NCI-H82 treated with DMSO at 0.1 percent for 48 hours (cell line): ENCODE measurements at regions not wholly inside any gene's neighbourhood (a gene's known extent, or its start where the extent isn't known, plus 50 kb on each side); places are given as distances from the start of the nearest gene placed in this dataset.
"Not testable (repeated sequence)": the region's sequence is repeated elsewhere in the genome, so short reads cannot be mapped to it uniquely, and the experiment has no call there.

Experiments used
- DNase-seq: peaks from one replicate; lab custom pipeline; 2025; ENCODE audit not compliant: unreplicated experiment; lab: John Stamatoyannopoulos, UW

DNA sequence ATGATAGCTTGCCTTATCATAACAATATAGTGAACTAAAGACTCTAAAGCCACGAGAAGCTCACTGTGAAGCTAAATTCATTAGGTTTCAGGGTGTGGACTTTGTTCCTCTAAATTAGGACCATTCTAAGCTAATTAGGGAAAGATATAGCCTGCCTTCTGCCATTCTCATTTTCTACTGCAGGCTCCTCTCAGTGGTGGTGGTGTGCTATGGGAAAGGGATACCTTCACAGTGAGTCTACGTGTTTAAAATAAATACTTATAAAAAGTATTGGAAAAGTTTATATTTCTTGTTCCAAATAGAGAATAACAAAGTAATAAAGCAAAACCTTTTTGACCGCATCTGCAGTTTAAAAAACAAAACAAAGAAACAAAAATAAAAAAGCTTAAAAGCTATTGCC lies 327.7 kb downstream of the PAPSS1 start:
- DNase-seq, result no peak

DNA sequence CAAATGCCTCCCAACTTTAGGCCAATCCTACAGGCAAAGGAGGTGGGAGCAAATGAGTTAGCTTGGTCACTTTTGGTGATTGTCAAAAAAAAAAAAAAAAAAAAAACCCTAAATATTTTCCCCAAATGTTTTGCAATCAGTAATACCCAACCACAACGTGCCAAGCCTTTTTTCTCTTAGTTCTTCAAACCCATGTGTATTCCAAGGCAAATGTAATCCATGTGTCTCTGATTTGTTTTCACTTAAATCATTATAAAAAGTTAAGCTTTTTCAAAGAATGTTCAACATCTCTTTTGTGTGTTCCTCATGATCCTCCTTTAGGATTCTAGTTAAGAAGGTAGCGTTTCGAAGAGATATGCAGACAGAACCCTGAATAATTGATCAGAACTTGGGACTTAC lies 328.4 kb downstream of the PAPSS1 start:
- no peak for DNase-seq

DNA sequence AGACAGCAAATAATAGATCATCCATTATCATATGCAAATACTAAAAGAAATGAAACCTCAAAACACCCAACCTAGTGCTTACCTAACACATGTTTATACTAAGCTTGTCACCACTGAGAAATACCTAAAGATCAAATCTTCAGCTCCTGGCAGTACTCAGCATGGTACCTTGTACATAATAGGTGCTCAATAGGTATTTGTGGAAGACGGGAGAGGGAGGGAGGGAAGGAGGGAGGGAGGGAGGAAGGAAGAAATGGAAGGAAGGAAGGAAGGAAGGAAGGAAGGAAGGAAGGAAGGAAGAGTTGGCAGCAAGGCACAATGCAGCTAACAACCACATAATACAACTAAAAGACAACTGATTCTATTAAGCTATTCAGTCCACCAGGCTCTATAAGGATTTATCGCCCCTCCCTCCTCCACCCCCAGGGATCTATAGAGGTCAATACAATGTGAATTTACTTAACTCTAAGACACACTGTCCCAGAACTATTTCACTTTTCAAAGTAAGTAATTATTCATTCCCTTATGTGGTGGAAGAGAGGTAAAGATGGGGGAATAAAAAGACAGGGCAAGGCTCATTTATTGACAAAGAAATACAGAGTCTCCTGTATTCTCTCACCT lies 328.9 kb downstream of the PAPSS1 start:
- DNase-seq, result no peak

DNA sequence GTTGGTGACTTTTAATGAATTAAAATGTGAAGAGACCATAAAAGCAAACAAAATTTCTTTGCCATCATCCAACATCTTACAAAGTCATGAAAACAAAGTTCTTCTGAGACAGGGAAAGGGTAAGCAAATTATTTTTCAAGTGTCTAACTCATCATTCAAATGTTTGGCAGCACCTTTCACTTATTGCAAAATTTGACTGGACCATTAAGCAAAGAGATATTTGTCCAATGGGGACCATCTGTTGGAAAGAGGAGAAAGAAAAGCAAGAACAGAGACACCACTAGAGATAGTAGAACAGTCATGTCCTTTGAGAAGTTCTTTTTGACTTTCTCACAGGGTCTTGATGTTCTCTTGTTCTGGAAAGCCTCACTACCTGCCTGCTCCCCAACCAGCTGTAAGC lies 330.1 kb downstream of the PAPSS1 start:
- no peak for DNase-seq

DNA sequence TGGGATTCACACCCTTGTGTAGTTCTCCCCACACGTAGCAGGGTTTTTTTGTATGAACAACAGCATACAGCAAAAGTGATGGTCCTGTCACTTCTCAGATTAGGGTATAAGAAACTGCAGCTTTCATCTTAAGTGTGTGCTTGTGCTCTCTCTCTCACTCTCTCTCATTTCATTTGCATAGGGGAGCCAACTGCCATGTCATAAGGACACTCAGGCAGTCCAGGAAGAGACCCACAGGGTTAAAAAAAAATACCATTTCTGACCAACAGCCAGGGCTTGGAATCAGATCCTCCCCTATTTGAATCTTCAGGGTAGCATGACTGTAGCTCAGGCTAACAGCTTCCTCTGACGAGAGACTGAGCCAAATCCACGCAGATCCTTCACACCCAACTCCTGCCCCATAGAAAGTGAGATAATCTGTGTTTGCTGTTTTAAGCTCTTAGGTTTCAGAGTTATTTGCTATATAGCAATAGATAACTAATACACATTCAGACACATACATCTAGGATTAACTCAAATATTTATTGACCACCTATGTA lies 331.2 kb downstream of the PAPSS1 start:
- DNase-seq, result no peak

DNA sequence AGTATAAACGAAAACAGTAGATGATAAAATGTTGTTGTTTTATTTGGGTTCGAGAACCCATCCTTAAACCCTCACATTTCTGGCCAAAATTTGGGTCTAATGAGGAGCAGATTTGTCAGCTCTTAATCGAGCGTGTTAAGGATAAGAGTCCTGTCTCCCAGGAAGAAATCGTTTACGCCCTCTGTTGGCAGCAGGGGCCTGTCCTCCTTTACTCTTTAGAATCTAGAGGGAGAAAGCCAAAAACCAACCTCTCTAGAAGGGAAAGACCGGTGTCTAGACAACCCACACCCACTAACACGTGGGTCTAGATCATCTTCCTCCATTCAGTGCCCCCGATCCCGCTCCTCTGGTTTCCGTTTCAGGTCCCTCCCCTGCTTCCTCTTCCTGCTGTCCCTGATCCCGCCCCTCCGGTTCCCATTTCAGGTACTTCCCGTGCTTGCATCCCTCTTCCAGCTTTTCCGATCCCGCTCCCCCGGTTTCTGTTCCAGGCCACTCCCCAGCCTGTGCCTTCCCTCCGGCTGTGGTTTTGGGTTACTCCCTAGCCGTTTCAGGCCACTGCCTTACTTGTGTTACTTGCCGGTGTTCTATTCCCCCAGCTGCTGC lies 339.1 kb downstream of the PAPSS1 start:
- DNase-seq, result no peak

DNA sequence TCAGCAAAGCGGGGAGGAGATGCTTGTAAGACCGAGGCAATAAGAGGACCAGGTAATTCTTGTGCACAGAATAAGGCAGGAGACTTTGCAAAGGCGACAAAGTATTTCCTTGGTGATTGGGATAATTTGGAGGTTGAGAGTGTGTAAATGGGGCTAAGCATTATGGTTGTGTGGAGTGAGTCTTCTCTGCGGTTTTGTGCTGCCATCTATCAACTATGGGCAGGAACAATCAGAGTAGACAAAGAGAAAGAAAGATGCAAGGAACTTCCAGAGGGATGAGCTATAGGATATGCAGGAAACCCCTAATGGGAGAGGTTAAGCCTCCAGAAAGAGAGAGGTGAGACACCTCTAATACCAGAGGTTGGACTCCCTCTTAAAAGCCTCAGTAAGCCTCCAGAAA lies 339.8 kb downstream of the PAPSS1 start:
- DNase-seq, result no peak

DNA sequence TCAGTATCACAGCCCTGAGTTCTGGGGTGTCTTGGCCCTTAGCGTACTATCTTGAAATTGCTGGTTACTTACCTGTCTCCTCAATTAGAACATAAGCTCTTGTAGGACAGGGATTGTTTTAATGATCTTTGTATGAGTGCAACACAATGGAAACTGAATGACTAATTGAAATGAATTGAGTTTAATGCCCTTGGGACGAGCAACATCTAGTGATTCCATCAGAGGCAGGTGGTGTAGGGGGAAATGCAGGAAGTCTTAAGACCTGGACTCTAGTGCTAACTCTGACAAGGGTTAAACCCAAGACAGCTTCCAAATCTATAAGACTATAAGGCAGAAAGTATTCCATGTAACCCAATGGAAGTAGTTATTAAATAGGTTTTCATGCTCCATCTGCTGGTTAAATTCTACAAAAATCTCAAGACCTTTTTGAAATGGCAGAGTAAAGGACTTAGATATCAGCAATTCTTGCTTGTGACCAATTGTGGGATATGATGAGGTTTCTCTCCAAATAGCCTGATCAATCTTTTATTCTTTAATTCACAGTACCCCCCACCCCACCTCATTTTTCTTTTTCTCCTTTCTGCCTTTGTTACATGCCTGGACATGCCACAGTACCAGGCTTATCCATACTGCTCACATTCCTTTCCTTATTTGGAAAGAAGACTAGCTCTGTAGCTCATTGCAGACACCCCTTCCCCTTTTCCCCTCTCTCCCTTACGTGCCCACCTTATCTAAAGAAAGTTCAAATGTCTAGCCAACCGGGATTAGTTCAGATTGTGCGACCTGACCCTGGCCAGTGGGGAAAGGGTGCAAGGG lies 340.8 kb downstream of the PAPSS1 start:
- DNase-seq, result no peak

DNA sequence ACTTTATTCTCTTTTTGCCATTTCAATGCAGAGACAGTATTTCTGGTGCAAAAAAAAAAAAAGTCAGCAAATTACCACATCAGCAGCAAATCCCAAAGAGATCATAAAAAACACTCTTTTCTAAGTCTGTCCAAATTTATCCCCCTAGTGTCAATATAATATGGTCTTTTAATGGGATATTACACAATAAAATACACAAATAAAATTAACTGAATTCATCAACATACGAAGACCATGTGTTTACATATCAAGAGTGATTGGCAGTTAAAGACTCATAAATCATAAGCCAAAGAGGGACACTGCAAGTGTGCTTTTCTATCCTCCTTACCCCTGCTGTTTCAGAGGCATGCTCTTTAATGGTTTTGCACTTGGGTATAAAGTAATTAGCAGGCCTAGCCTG lies 340.2 kb upstream of the DKK2 start:
- no peak for DNase-seq

DNA sequence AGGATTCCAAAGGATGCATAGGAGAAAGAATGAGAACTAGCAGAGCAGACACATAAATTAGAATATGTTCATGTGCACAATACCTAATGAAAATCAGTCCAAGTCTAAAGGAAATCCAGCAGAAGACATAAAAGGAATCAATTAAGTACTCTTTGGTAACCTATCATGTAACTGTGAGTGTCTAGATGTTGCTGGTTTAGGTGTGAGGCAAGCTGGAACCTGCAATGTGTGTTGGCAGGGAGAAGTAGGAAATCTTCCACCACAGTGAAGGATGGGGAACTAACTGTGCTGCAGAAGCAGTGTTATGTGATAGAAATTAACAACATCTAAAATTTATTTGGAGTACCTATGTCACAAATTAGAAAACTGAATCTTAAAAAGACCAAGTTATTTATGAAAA lies 330.8 kb upstream of the DKK2 start:
- DNase-seq, result no peak

DNA sequence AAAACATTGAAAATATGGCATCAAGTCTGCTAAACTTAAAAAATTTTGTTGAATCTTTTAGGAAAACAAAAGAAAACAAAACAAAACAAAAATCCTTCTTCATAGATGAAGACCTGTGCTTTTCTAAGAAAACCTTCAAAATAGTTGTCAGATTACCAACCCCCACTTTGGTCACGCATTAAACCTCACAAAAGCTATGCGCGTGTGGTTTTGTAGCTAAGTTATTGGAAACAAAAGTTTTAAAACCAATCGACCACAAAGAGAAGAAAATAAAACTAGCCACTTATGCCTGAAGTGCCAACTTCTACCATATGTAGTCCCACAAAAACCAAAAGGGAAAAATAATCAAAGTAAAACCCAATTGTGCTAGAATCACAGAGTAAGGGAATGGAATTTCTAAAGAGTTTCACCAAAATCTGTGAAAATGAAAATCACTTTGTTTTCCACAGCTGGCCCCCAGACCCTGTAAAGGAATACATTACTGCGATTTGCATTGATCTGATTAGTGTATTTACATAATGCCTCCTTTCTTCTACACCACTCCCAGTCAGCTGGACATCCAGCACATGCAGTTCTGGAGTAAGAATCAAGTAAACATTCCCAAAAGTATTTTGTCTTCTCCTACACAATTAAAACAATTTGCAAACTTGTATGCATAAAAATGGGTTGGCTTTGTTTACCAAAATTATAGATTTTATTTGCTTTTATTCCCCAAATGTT lies 330.1 kb upstream of the DKK2 start:
- no peak for DNase-seq

DNA sequence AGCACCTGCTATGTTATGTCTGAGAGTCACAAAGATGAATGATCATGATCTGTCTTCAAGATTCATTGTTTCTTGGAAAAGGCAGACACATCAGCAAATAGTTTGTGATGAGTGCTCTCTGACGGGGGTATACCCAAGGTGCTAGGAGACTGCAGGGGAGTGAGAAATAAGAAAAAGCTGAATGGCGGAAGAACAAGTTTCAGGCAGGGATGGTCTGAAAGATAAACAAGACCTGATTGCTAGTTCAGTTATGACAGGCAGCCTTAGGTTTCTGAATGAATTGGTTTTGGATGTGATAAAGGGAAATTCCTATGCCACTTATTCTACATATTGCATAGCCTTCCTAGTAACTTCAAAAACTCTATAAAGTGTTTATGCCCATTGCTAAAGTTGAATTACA lies 327.0 kb upstream of the DKK2 start:
- DNase-seq, result no peak

DNA sequence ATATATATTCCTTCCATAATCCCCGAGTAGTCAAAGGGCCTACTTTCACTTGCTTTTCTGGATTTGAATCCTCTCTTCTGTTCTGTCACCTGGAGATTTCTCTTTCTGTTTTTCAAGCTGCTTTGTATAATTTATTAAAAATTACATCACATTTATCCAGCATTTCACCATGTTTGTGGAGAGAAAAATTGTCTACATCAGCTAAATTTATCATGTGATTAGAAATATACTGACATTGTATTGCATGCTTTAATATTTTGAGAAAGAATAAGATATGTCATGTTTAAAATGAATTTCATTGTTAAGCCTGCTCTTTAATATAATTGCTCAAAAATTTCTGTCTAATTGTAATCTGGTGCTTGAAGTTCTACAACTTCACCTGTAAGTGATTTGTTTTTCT lies 323.1 kb upstream of the DKK2 start:
- no peak for DNase-seq

DNA sequence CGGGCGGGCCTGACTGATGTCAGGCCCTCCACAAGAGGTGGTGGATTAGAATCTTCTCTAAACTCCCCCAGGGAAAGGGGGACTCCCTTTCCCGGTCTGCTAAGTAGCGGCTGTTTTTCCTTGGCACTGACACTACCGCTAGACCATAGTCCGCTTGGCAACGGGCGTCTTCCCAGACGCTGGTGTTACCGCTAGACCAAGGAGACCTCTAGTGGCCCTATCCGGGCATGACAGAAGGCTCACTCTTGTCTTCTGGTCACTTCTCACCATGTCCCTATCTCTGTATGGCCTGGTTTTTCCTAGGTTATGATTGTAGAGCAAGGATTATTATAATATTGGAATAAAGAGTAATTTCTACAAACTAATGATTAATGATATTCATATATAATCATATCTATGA lies 318.2 kb upstream of the DKK2 start:
- not testable (repeated sequence) for DNase-seq

DNA sequence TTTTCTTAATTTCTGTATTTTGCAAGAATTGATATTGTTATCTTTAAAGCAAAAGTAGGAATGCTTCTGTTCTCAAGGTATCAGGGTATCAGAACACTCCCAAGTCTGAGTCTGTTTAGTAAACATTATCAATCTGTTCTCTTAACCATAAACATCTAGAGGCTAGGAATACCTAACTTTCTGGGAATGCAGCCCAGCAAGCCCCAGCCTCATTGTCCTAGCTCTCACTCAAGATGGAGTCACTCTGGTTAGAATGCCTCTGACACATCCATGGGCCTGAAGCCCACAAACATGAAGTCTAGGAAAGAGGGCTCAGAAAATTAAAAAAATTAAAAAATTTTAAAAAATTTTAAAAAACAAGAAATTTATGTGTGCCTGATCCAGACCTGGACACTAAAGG lies 315.1 kb upstream of the DKK2 start:
- DNase-seq, result no peak

DNA sequence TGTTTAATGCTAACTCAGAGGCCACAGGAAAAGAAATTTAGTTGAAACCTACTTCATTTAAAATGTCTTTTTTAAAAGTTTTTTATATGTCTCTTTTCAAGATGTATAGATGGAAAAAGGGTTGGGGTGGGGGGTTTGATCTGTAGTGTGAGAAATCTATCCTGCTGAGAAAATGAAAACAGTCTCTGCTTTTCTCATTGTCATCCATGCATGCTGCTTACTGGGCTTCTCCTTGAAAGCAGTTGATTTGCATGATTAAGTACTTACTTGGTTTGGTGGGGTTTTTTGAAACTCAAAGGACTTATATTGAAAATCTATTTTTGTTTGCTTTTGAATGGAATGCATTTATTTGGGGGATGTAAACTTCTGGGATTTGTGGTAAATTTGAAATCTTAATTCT lies 313.6 kb upstream of the DKK2 start:
- no peak for DNase-seq

DNA sequence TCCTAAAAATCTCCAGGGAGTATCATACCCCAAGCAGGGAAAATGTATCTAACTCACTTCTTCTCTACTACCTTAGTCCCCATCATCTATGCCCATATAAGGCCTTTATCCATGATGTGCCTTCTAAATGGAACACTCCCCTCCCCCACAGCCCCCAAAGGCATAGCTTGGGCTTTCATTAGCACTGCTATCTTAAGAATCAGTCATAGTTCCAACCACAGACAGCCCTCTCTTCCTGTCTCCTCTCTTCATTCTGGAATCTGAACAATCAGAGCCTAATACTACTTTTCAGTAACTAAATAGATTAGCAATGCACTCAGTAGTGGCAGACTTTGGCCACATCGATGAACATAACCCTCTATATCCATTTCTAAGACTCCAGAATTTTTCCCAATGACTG lies 313.2 kb upstream of the DKK2 start:
- no peak for DNase-seq

DNA sequence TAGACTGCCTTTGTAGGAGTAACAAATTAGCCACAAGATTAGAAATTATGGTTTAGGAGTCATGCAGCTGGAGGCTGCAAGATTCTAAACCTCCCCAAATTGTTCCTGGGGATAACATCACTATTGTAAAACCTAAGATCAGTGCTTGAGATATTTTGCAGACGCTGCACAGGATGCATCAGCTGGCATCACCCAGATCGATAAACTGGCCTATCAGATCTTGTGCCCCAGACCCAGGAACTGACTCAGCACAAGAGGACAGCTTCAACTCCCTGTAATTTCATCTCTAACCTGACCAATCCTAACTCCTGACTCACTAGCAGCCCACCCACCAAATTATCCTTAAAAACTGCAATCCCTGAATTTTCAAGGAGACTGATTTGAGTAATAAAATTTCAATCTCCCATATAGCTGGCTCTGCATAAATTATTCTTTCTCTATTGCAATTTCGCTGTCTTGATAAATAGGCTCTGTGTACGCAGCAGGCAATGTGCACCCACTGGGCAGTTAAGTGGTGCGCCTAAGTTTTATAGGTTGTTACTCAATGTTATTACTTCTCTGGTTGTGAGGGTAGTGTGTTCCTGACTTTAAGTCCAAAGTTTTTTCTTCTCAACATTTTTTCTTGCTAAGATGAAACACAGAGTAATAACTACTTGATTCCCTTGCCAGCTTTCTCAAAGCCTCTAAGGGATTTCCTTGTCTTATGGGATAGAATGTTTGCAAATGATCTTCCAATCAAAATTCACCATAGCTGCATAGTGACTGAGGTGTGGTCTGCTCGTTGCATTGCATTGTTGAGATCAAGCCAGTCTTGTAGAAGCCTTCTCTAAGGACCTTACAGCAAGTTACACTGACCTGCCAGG lies 312.3 kb upstream of the DKK2 start:
- no peak for DNase-seq

DNA sequence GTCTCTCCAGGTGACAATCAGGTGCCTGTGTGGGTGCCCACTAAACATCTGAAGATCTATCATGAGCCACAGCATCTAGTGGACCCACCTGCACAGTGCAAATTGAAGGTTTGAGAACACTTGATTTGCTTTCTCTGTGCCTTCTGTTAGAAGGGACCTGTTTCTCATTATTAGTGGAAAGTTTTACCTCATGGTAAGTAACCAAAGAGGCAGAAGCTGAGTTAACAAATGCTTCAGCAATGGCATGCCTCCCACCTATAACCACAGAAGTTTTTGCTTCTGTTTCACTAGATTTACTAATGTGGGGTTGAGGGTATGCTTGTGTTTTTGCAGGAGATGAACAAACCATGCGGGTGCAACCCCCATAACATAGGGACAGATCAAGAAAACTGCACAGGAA lies 297.4 kb upstream of the DKK2 start:
- no peak for DNase-seq

DNA sequence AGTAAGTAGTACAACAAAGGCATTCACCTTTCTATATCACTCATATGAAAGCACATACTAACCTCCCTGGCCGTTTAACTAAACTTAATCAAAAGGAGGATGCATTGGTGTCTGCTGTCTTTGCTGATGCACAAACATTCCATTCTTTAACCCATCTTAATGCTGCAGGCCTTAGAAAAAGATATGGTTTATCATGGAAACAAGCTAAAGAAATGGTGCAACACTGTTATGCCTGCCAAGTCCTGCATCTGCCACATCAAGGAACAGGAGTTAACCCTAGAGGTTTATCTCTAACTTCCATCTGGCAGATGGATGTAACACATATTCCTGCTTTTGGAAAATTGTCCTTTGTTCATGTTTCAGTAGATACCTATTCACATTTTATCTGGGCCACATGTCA lies 296.5 kb upstream of the DKK2 start:
- DNase-seq, result not testable (repeated sequence)

DNA sequence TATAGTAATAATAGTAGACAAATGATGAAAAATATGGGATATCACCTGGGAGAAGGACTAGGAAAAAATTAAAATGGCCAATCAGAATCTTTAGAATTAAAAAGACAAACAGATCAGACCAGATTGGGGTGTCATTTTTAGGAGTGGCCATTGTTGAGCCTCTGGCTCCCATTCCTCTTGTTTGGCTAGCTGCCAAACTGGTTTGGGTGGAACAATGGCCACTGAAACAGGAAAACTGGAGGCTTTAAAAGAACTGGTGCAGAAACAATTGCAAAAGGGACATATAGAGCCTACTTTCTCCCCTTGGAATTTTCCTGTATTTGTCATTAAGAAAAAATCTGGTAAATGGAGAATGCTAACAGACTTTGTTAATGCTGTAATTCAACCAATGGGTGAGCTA lies 294.8 kb upstream of the DKK2 start:
- DNase-seq, result no peak
